Stimulated activated CD8-positive, alpha-beta memory T cell treated with anti-CD3 and anti-CD28 coated beads, Interleukin-4, amount 100 ng/mL, for 48 hours (primary cell): ENCODE measurements at regions not wholly inside any gene's neighbourhood (a gene's known extent, or its start where the extent isn't known, plus 50 kb on each side); places are given as distances from the start of the nearest gene placed in this dataset.

ENCODE experiments used
- DNase-seq: peaks from one replicate; pipeline ENCODE4 v3.0.0-alpha.2; 2020

GRCh38 chr13:95455782-95456181, 96.7 kb upstream of the CLDN10 start:
- no peak for DNase-seq

GRCh38 chr13:95456815-95457214, 95.7 kb upstream of the CLDN10 start:
- DNase-seq = no peak

- no peak for DNase-seq
Observed at GRCh38 chr13:95457294-95457693, 95.2 kb upstream of the CLDN10 start.

GRCh38 chr13:95462801-95463200, 89.7 kb upstream of the CLDN10 start:
- DNase-seq = no peak

- no peak for DNase-seq
Observed at GRCh38 chr13:95463531-95463930, 89.0 kb upstream of the CLDN10 start.

GRCh38 chr13:95470574-95471366, 81.8 kb upstream of the CLDN10 start:
- DNase-seq = no peak

GRCh38 chr13:95471960-95472359, 80.6 kb upstream of the CLDN10 start:
- no peak for DNase-seq

GRCh38 chr13:95474992-95475391, 77.5 kb upstream of the CLDN10 start:
- no peak for DNase-seq

- no peak for DNase-seq
Observed at GRCh38 chr13:95477187-95477586, 75.3 kb upstream of the CLDN10 start.

GRCh38 chr13:95479731-95480130, 72.8 kb upstream of the CLDN10 start:
- DNase-seq = no peak

- DNase-seq = peak; percentile 51
Observed at GRCh38 chr13:95480131-95480545, 72.4 kb upstream of the CLDN10 start.

- DNase-seq = no peak
Observed at GRCh38 chr13:95480791-95481780, 71.4 kb upstream of the CLDN10 start.

- DNase-seq = no peak
Observed at GRCh38 chr13:95484052-95484451, 68.5 kb upstream of the CLDN10 start.

- DNase-seq = no peak
Observed at GRCh38 chr13:95485045-95485517, 67.4 kb upstream of the CLDN10 start.

- no peak for DNase-seq
Observed at GRCh38 chr13:95485518-95486144, 66.9 kb upstream of the CLDN10 start.

GRCh38 chr13:95492044-95492801, 60.3 kb upstream of the CLDN10 start:
- no peak for DNase-seq

- no peak for DNase-seq
Observed at GRCh38 chr13:95494082-95494681, 58.3 kb upstream of the CLDN10 start.

GRCh38 chr13:95496485-95496884, 56.0 kb upstream of the CLDN10 start:
- no peak for DNase-seq

GRCh38 chr13:95497381-95497807, 55.1 kb upstream of the CLDN10 start:
- no peak for DNase-seq

- DNase-seq = no peak
Observed at GRCh38 chr13:95498886-95499285, 53.6 kb upstream of the CLDN10 start.

- DNase-seq = no peak
Observed at GRCh38 chr13:95499811-95500712, 52.5 kb upstream of the CLDN10 start.
